ENCODE measurements at regions not wholly inside any gene's neighbourhood (a gene's known extent, or its start where the extent isn't known, plus 50 kb on each side); places are given as distances from the start of the nearest gene placed in this dataset.
"Not testable (repeated sequence)": the region's sequence is repeated elsewhere in the genome, so short reads cannot be mapped to it uniquely, and the experiment has no call there.

DNA sequence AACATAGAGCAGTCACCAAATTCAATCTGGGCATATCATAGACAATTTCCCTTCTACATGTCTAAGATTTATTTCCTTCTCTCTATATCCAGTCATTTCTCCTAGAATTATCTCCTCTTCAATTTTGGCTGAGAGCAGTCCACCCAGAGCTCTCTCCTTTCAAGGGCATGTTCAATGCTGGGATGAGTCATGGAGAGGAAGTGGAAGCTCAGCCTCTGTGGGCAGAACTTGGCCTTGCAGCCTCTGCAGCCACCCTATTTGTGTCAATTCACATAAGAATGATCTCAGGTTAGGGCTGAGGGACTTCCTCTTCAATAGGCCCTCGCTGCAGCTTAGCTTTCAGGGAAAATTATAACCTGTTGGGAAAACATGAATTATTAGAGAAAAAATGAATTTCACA, 560.8 kb downstream of the POM121L12 start:
- FAIRE-seq: no peak

DNA sequence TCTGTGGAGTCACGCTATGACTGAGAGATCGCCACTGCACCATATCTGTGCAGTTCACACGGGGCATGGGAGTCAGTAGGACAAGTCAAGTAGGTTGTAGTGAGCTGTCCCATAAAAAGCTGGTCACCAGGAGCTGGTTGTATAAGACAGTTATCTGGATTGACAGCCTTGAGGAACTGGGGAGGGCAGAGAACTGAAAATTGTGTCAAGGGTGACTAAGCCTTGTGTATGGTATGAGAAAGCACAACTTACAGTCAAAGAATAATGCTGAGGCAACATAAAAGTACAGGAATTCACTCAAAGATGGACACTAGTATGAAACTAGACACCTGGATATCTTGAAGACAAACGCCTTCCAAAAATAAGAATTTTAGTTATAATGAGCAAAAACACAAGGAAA, 564.9 kb downstream of the POM121L12 start:
- no peak for FAIRE-seq

DNA sequence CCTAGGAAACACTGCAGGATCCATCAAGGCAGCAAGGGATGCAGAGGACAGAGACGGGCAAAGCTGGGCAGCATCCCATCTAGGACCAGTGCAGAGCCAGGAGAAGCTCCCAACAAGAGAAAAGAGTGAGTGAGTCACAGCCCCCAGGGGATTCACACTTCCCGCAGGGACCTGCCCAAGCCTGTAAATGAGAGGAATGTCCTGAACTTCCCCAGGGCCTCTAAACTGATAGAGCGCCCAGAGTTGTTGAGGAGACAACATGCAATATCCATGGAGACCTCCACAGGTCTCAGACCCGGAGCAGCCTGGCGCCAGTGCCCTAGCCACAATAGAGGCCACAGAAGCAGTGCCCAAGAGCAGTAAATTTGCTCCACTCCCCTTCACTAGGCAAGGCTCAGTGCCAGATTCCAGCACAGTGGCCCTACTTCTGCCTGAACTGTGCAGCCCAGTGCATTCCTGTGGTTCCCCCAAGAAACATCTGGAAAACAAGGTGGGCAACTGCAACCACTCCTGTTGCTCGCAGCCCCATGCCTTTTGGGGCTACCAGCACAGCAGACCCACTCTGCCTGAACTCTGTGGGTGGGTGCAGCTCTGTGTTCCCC, 567.5 kb downstream of the POM121L12 start:
- no peak for FAIRE-seq

DNA sequence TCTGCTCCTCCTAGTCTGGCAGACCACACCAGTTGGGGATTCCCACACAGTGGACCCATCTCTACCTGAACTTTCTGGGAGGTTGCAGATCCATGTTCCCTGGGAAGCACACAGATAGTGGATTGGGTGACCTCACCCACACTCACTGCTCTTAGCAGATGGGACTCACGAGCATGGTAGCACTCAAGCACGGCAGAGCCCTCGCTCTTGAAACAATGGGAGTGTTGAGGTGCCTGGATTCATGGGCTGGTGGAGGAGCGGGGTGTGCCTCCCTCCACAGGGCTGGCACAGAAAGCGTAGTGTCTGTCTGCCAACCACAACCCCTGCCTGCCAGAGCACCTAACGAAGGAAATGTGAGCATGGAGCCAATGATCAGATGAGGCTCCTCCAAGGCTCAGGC, 568.0 kb downstream of the POM121L12 start:
- no peak for FAIRE-seq

DNA sequence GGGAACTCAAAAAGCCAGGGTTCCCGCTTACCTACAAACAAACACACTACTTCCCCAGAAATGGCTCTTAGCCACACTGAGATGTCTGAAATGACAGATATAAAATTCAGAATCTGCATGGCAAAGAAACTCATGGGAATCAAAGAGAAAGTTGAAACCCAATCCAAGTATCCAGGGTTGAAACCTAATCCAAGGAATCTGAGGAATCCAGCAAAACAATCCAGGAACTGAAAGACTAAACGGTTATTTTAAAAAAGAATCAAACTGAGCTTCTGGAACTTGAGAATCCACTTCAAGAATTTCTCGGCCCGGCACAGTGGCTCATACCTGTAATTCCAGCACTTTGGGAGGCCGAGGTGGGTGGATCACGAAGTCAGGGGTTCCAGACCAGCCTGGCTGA, 568.8 kb downstream of the POM121L12 start:
- FAIRE-seq: no peak

DNA sequence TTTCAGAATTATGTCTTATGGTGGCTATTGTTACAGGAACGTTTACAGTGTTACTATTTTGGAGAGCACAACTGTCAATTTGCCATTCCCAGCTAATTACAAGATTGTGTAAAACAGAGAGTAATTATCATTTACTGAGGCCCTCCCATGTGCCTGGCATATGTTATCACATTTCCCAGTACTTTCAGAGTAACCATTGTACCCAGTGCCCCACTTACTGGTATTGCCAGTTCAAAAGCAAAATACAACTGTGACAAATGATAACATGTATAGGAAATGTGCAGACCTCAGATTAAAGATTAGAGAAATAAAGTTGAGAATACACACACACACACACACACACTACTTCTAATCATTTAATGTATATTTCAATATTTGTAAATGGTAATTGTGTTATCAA, 572.5 kb downstream of the POM121L12 start:
- no peak for FAIRE-seq

DNA sequence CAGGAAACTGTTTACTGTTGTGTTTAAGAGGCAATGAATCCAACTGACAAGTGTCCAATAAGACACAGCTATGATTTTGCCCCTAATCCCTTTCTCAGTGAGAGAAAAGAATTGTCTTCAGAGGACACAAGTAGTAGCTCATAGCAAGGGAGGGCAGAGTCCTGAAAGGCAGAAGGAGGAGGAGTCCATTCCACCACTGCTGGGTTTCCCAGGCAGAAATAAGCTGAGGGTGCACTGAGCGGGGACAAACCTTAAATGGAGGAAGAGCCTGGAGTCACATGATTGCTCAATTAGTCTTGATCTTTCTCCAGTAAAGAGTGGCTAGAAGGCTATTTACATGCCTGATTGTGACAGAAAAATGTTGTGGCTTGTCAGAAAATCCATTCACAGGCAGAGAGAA, 573.8 kb downstream of the POM121L12 start:
- no peak for FAIRE-seq

DNA sequence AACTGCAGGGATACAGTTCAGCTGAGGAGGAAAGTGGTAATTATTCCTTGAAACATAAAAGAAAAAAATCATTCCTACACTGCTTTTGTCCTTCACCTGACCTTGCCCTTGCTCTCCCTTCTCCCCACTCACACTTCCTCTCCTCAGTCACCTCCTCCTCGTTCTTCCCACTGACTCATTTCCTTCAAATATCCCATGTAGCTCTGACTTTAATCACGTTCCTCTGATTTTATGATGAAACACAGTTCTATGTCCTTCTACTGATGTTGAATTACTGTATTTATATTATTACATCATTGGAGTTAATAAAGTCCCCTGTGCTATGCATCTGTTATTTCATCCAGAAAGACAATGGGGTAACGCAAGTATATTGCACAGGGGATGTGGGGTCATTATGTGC, 575.6 kb downstream of the POM121L12 start:
- no peak for FAIRE-seq

DNA sequence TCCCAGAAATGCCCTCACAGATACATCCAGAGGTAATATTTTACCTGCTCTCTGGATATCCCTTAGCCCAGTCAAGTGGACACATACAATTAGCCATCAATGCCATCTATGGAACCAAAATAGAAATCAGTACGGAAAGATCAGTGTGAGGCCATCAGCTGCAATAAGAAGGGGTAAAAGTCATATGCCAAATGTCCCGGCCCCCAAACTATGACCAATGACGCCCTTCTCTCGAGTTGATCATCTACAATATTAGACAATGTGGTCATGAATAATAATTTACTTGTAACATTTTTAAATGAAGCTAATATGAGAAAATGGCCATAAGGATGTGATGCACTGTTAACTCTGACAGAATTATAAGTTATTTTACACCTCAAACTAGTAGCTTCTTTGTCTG, 588.9 kb downstream of the POM121L12 start:
- no peak for FAIRE-seq

DNA sequence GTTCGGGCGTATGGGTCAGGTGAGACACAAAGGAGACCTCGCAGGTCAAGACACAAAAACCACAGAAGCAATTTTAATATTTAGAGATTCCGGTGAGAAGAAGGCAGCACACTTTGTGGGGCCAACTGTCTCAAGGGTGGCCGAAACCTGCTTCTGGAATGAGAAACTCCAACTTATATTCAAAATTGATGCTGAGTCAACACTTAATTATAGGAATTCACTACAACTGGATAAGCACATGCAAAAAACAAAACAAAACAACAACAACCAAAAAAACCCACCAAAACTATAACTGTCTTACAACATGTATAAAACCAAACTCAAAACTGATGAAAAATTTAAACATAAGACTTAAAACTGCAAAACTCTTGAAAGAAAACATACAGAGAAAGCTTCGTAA, 593.3 kb downstream of the POM121L12 start:
- FAIRE-seq: no peak

DNA sequence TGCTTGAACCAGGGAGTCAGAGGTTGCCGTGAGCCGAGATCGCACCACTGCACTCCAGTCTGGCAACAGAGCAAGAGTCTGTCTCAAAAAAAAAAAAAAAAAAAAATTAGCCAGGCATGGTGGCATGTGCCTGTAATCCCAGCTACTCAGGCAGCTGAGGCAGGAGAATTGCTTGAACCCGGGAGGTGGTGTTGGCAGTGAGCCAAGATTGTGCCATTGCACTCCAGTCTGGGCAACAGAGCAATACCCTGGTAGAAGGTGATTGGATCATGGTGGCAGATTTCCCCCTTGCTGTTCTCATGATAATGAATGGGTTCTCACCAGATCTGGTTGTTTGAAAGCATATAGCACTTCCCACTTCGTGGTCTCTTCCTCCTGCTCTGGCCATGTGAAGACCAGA, 599.8 kb downstream of the POM121L12 start:
- FAIRE-seq: not testable (repeated sequence)

DNA sequence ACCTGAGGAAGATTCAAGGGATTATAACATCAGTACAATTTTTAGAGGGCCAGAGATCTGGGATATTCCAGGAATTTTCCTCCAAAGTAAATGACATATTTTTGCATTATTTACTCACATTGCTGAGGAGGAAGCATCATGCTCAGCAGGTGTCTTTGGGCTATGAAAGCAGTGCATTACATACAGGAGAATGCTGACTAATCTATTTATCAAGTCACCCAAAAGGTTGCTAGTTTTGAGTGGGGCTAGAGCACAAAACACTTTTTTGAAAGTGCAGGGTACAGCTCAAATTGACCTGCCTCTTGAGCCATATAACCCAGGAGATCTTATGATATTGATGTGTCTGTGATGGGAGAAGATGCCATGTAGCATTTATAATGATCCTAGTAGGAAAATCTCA, 603.1 kb downstream of the POM121L12 start:
- FAIRE-seq: no peak

DNA sequence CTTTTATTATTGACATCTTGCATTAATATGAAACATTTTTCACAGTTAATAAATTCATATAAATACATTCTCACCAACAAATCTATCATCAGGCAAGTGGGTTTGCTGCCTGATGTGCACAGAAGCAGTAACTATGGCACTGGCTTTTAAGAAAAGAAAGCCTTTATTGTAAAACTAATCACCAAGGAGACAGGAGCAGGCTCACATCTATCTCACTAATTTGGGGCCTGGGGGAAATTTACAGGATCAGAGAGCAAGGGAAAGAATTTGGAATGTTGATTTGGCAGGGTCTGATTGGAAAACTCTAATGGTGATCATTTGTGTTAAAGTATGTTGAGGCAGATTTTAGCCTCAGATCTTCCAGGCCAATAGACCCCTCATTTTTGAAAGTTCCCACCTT, 605.7 kb downstream of the POM121L12 start:
- FAIRE-seq: no peak

DNA sequence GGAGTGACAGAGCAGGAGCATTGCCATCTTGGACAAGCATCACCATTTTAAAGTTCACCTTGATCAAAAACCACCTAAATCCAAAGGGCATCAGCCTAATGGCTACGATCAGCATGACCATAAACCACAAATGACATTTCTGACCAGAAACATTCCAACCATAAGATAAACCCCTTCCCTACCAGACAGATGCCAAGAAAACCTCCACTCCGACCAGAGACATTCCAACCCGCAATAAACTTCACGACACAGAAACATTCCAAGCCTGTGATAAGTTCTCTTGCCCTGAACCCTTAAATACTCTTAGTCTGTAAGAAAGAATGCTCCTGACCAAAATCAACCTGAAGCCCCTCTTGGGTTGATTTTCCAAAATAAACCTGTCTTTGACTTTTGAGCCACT, 606.9 kb downstream of the POM121L12 start:
- no peak for FAIRE-seq

DNA sequence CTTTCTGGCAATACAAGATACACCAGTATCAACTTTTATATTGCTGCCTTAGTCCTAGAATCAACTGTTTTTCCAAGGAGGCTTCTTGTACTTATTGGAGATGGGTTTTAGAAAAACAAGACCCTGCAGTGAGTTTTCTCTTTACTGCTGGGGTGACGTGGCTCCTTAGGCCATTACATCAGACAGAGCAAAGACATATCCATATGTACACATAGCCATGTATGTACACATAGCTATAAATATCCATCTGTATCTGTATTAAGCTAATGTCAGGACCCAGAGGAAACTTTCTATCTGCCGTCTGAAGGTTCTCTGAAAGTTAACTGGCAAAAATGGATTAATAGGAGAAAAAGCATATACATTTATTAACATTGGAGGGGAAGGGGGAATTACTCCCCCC, 607.4 kb downstream of the POM121L12 start:
- FAIRE-seq: no peak

DNA sequence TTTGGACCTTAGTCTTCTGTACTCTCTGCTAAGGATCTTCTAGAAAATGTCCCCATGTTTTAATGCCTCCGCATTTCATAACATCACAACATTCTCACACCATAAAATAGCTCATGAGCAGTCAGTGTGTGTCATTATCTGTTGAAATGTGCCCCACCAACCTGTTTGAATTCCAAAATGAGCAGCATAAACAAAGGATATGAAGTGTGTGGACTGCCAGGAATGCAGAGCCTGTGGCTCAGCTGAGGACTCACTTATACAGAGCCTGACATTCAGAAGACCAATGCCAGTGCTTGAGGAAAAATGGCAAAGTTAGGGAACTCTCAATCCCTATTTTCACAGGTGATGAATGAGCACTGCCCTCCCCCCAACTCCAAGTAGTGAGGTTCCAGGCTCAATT, 621.4 kb downstream of the POM121L12 start:
- FAIRE-seq: no peak

DNA sequence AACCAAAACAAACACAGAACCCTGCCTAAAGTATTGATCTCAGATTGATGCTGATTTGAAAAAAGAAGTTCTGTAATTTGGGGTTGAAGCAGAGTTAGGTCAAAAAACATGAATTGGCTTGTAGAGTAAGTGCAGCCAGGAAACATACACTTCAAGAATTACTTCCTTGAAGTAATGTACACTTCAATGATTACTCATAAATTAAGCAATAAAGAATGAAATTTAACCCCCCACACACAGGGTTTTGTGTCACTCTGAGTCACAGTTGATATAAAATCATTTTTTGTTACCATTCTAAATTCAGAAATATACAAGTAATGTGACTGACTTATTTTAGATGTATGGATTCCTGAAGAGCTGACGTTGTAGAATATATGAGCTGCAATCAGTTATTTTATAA, 622.2 kb downstream of the POM121L12 start:
- FAIRE-seq: no peak

DNA sequence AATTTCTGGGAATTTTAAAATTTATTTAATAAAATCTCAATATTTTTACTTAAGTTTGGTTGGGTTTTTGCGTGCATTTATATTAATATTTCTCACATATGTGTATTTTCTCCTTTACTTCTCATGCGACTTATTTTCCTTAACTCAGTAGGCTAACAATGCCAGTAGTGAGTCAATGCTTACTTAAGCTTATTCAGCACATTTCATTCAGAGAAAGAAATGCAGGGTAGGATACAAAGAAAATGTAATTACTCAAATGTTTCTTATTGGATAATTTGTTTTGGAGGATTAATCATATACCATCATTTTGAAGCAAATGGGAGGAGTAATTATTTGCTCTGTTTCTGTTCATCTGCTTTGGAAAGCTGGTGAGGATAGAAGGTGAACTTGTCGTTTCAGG, 623.5 kb downstream of the POM121L12 start:
- FAIRE-seq: no peak

DNA sequence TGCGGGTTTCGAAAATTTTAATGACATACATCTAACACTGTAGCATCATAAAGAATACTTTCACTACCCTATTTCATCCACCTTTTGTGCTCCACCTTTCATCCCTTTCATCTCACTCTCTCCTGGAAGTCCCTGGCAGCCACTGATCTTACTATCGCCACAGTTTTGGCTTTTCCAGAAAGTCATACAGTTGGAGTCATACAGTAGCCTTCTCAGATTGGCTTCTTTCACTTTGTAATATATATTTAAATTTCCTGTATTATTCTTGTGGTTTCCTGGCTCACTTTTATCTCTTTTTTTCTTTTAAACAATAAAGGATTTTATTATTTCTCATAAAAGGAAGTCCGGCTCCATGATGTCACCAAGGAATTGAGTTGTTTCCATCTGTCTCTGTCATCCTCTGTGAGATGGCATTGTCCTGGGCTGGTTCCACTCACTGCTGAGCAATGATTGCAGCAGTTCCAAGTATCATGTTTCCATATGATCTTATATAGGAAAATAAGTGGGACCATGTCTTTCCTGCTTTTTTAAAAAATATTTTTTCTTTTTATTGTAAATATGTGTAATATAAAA, 626.3 kb downstream of the POM121L12 start:
- FAIRE-seq: no peak

DNA sequence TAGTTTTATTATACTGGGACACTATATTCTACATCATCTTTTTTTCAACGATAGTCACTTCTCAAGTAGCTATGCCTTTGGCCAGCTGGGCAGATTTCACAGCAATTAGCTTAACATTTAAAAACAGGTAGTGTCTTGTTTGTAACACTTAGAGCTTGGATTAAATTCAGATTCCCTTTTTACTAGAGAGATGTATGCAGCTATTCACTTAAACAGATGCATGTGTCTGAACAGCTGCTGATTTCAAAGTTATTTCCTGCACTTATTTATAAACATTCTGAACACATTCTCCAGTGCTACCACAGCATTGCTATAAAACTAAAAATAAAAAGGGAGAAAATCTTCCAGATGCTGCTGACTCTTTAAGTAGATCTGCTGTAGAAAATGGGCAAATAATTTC, 637.2 kb downstream of the POM121L12 start:
- no peak for FAIRE-seq

DNA sequence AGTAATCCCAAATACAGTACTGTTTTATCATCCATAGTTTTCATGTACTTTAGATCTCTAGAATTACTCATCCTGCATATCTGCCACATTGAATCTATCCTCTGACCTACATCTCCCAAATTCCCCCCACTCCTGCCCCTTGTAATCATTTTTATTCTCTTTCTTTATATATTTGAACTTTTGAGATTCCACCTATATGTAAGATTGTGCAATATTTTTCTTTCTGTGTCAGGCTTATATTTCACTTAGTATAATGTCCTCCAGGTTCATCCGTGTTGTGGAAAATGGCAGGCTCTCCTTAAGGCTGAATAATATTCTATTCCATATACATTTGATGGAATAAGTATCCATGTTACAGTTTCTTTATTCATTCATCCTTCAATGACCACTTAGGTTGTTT, 640.4 kb downstream of the POM121L12 start:
- no peak for FAIRE-seq

DNA sequence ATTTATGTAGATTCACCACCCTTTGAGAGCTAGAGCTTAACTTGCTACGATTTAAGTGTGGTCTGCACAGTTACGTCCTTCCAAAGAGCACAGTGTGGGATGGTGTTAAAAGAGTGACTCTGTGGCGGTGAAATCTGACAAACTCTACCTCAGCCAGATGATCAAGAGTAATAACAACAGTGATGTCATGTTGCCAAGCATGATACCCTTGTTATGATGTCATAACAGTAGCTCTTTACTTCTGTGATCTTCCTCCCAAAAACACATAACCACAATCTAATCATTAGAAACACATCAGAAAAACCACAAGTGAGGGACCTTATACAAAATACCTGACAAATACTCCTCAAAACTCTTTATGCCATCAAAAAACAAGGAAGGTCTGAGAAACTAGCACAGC, 649.3 kb downstream of the POM121L12 start:
- FAIRE-seq: no peak

DNA sequence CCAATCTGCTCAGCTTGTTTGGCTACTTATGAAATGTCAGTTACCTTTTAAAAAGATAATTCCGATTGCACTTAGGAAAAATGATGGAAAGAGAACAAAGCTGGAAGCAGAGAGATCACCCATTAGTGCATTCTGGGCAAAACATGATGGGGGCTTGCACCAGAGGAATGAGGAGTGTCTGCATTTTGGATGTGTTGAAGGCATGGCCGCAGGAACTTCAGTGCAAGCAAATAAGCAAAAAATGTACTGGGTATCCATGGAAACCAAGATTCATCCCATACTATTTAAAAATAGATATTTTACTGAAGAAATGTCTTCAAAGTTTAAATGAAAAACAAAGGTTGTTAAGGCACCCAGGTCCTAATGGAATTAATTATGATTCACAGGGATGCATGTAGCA, 655.0 kb downstream of the POM121L12 start:
- FAIRE-seq: no peak

DNA sequence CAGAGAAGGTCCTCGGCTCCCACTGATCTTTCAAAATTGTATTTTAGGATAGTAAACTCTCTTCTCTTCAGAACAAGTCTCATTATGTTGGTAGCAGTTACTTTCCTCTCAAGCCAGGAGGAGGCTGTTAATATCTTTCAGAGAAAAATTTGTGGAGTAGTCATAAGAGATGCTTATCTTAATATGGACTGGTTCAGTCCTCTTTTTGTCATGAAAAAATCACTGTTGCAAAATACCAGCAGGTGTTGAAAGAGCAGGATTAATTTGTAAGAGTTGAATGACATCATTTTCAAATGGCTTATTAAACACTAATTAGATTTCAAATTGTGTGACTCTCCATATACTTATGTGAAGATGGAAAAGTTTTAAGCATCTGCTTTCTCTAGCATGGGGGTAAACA, 662.5 kb downstream of the POM121L12 start:
- no peak for FAIRE-seq

DNA sequence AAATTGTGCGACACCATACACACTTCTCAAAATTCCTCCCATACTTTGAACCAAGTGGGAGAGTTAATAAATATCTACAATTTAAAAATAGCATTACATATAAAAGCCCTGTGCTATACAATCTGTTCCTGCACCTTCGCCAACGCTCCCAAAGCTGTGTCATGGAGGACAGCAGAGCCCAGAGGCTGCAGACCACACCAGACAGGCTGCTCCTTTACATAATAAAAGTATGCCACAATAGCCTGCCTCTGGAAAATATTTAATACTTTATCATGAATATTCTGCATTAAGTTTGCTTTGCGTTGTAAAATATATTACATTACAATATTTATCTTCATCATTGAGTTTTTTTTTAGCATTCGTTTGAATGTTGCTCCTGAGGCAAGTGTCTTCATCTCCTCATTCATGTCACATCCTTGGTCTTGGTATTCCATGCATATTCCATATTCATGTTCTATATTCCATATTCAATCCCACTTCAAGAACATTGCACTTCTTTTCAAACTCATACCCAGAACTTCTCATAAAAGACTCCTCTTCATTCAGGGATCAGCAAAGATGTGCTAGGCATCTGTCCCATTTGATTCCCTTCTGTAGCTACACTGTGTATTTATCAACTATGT, 663.9 kb downstream of the POM121L12 start:
- no peak for FAIRE-seq

Data from G401.6 (cell line).